Astrocyte (in vitro differentiated cells and primary cell): ENCODE measurements at regions not wholly inside any gene's neighbourhood (a gene's known extent, or its start where the extent isn't known, plus 50 kb on each side); places are given as distances from the start of the nearest gene placed in this dataset.

Experiments used
- EZH2 ChIP-seq: IDR thresholded peaks from 2 replicates; pipeline ENCODE4 v1.6.1; 2012; ENCODE audit warnings: mild to moderate bottlenecking, low read length, inconsistent platforms; ENCODE audit not compliant: insufficient read depth
- TF ChIP-seq, protein P1 (sequence below): IDR thresholded peaks from 2 replicates; pipeline ENCODE4 v1.5.1; 2011; ENCODE audit warnings: low read depth, mild to moderate bottlenecking, inconsistent platforms, low read length, moderate library complexity; ENCODE audit not compliant: insufficient read depth

DNA sequence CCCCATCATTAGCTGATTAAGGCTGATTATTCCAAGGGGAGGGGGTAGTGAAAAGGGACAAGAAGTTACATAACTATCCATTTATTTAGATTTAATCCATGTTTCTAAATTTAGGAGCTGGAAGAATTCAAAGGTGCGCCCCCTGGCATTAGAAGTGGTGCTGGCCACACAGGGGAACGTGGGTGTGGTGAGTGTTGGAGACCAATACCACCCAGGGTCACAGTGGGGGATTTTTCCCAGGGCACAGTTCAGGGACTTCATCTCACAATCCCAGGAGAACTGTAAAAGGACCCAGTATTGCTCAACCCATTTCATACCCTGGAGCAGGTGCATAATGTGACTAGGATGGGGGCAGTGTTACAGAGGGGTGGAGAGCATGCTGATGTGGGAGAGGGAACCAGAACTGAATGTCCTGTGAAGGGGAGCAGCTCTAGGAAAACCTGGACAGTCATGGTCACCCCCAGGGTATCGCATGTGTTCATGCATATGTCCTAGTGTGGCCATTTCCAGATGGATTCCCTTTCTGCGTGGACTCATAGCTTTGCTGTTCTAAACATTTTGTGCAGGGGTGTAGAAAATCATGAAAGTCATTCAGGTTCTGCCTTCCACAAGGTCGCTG lies 110.3 kb downstream of the LSM3 start:
- TF ChIP-seq, protein P1, sequence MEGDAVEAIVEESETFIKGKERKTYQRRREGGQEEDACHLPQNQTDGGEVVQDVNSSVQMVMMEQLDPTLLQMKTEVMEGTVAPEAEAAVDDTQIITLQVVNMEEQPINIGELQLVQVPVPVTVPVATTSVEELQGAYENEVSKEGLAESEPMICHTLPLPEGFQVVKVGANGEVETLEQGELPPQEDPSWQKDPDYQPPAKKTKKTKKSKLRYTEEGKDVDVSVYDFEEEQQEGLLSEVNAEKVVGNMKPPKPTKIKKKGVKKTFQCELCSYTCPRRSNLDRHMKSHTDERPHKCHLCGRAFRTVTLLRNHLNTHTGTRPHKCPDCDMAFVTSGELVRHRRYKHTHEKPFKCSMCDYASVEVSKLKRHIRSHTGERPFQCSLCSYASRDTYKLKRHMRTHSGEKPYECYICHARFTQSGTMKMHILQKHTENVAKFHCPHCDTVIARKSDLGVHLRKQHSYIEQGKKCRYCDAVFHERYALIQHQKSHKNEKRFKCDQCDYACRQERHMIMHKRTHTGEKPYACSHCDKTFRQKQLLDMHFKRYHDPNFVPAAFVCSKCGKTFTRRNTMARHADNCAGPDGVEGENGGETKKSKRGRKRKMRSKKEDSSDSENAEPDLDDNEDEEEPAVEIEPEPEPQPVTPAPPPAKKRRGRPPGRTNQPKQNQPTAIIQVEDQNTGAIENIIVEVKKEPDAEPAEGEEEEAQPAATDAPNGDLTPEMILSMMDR: no peak
- no peak for TF ChIP-seq EZH2
